Spleen (tissue), 11 donors: ENCODE measurements at regions not wholly inside any gene's neighbourhood (a gene's known extent, or its start where the extent isn't known, plus 50 kb on each side); places are given as distances from the start of the nearest gene placed in this dataset.

ENCODE experiments used
- DNase-seq: peaks from one replicate; pipeline ENCODE4 v3.0.0-alpha.2; 2020
- H3K27ac ChIP-seq, 8 donors: fragments of 200-600 bp; sonication (generic) in 7 of 8; 1 replicate in 4 of 8; 2 replicates in 4 of 8; pipeline versions ENCODE4 v1.5.0 to v1.8.0; 2016 to 2021; ENCODE audit warnings: inconsistent platforms in 4 of 8, mild to moderate bottlenecking in 4 of 8, moderate library complexity in 1 of 8
- H3K27me3 ChIP-seq, 7 donors: fragments of 200-600 bp; sonication (generic) in 6 of 7; replicated peaks in 1 of 7; 1 replicate in 4 of 7; 2 replicates in 3 of 7; pipeline versions ENCODE4 v1.5.0 to v1.8.0; 2016 to 2021; ENCODE audit warnings: inconsistent platforms in 3 of 7, mild to moderate bottlenecking in 1 of 7
- H3K36me3 ChIP-seq, 6 donors: fragments of 200-600 bp; sonication (generic) in 5 of 6; 1 replicate in 4 of 6; 2 replicates in 2 of 6; pipeline versions ENCODE4 v1.5.0 to v1.8.0; 2016 to 2021; ENCODE audit warnings: inconsistent platforms in 2 of 6
- H3K4me1 ChIP-seq, 6 donors: fragments of 200-600 bp; sonication (generic) in 5 of 6; 1 replicate in 3 of 6; 2 replicates in 3 of 6; pipeline versions ENCODE4 v1.5.0 to v1.8.0; 2016 to 2021; ENCODE audit warnings: inconsistent platforms in 3 of 6
- H3K4me3 ChIP-seq, 8 donors: fragments of 200-600 bp; sonication (generic) in 7 of 8; 1 replicate in 4 of 8; 2 replicates in 4 of 8; pipeline versions ENCODE4 v1.5.0 to v1.8.0; 2016 to 2021; ENCODE audit warnings: inconsistent platforms in 4 of 8, mild to moderate bottlenecking in 4 of 8, moderate library complexity in 2 of 8
- H3K9me3 ChIP-seq, 8 donors: fragments of 200-600 bp; sonication (generic) in 7 of 8; 1 replicate in 4 of 8; 2 replicates in 4 of 8; pipeline versions ENCODE4 v1.5.0 to v1.8.0; 2016 to 2021; ENCODE audit warnings: inconsistent platforms in 4 of 8
- CTCF ChIP-seq, 11 experiments: fragments of 200-600 bp in 7 of 11; fragments of 450-650 bp in 4 of 11; sonication (generic) in 4 of 11; IDR thresholded peaks in 8 of 11; conservative IDR thresholded peaks in 3 of 11; 1 replicate in 7 of 11; 2 replicates in 4 of 11; pipeline versions ENCODE4 v1.4.0 to v1.8.0; 2016 to 2021; ENCODE audit warnings: antibody characterized with exemption in 11 of 11, inconsistent platforms in 4 of 11, mild to moderate bottlenecking in 1 of 11
- POLR2A ChIP-seq, 3 donors: fragments of 450-650 bp; IDR thresholded peaks; one replicate each; pipeline ENCODE4 v1.5.1; 2017; ENCODE audit warnings: antibody characterized with exemption in 3 of 3, mild to moderate bottlenecking in 1 of 3
- POLR2AphosphoS5 ChIP-seq, 3 donors: sonication (generic); formaldehyde crosslinking; IDR thresholded peaks; one replicate each; pipeline ENCODE4 v1.5.1; 2017; ENCODE audit warnings: antibody characterized with exemption in 3 of 3
- WGBS, 5 donors: extraction: QIAGEN DNeasy Blood & Tissue Kit in 3 of 5; methylation state at CpG; one replicate each; pipeline versions ENCODE4 v1.1.5 to v1.1.7; 2013 to 2018; 5-methylcytosine and 5-hydroxymethylcytosine counted together
- intact Hi-C: fragments of 100-400 bp; cut with DNase I; formaldehyde crosslinking; loops from one replicate; pipeline ENCODE4 v1.15.0; 2023; ENCODE audit warnings: low total_unique reads
- donor health status: healthy with polysubstance abuse.
- donor health status: DM: no; HTN: no; CAD: no; lungs with moderate emphysema.
- donor health status: DM: no; HTN: no; CAD: no.
- donor health status: Bipolar disorder and iron deficiency.
- donor health status: healthy.
- donor health status: DM: no; HTN: no; CAD: no.
- donor health status: DM: yes; HTN: yes; CAD: no.

- TF ChIP-seq POLR2A (IDR thresholded peaks at IDR 0.05) (no peak), POLR2AphosphoS5 (IDR thresholded peaks at IDR 0.05) (no peak), CTCF (IDR thresholded peaks at IDR 0.05 in 8 of 11, conservative IDR thresholded peaks at IDR 0.05 in 3 of 11) (no peak)
- intact Hi-C loops: no loop called here
- 79 to 92% (median 85%) methylated on average over 3 of the region's 3 CpGs for WGBS, 5 donors
Measured at GRCh38 chr11:29352273-29352795, 664.5 kb downstream of the KCNA4 start.

GRCh38 chr11:29351301-29351873, 665.4 kb downstream of the KCNA4 start:
- Histone ChIP-seq H3K36me3 (no peaks in the 10 kb centered on the region), H3K27me3 (no peaks in the 10 kb centered on the region), H3K9me3 (no peaks in the 10 kb centered on the region), H3K27ac (no peak overlapping the region), H3K4me1 (no peaks in the 10 kb centered on the region), H3K4me3 (no peak overlapping the region)
- no peak for DNase-seq
- TF ChIP-seq CTCF (IDR thresholded peaks at IDR 0.05 in 8 of 11, conservative IDR thresholded peaks at IDR 0.05 in 3 of 11) (no peak), POLR2A (IDR thresholded peaks at IDR 0.05) (no peak), POLR2AphosphoS5 (IDR thresholded peaks at IDR 0.05) (no peak)
- WGBS, 5 donors: 63 to 71% (median 68%) methylated on average over 1 of the region's 1 CpG
- intact Hi-C loops: no loop called here

More at GRCh38 chr11:29352273-29352795, 664.5 kb downstream of the KCNA4 start:
- H3K4me3 ChIP-seq: no peak overlapping the region
- no peaks in the 10 kb centered on the region for H3K4me1 ChIP-seq
- H3K27ac ChIP-seq: no peak overlapping the region
- no peaks in the 10 kb centered on the region for H3K9me3 ChIP-seq
- no peak for DNase-seq
- H3K36me3 ChIP-seq: no peaks in the 10 kb centered on the region
- no peaks in the 10 kb centered on the region for H3K27me3 ChIP-seq

GRCh38 chr11:29343465-29344333, 673.1 kb downstream of the KCNA4 start:
- Histone ChIP-seq H3K36me3 (no peaks in the 10 kb centered on the region), H3K4me1 (no peaks in the 10 kb centered on the region), H3K9me3 (no peaks in the 10 kb centered on the region), H3K4me3 (no peak overlapping the region), H3K27ac (no peak overlapping the region), H3K27me3 (no peaks in the 10 kb centered on the region)
- no peak for TF ChIP-seq POLR2AphosphoS5 (IDR thresholded peaks at IDR 0.05)
- peak in 8 of 11 experiments; percentile 36 to 76 (median 66) for TF ChIP-seq CTCF (IDR thresholded peaks at IDR 0.05 in 8 of 11, conservative IDR thresholded peaks at IDR 0.05 in 3 of 11)
- TF ChIP-seq POLR2A (IDR thresholded peaks at IDR 0.05): no peak
- WGBS, 5 donors: 12 to 20% (median 16%) methylated on average over 8 of the region's 8 CpGs
- peak; percentile 71 for DNase-seq
- intact Hi-C loops: no loop called here
